DND-41 (cell line): ENCODE measurements at regions not wholly inside any gene's neighbourhood (a gene's known extent, or its start where the extent isn't known, plus 50 kb on each side); places are given as distances from the start of the nearest gene placed in this dataset.

Source experiments
- CTCF ChIP-seq: IDR thresholded peaks from 2 replicates; pipeline ENCODE4 v1.5.1; 2012; ENCODE audit warnings: borderline replicate concordance, low read length, moderate library complexity, mild to moderate bottlenecking; ENCODE audit not compliant: poor library complexity, severe bottlenecking; ENCODE audit errors: extremely low read depth
- EZH2 ChIP-seq: IDR thresholded peaks from 3 replicates; pipeline ENCODE4 v1.6.1; 2012; ENCODE audit warnings: borderline replicate concordance, low read depth, mild to moderate bottlenecking, moderate library complexity, low read length, inconsistent platforms; ENCODE audit not compliant: severe bottlenecking

GRCh38 chr1:58931024-58931423, 147.2 kb upstream of the JUN start:
- TF ChIP-seq CTCF (no peak), EZH2 (no peak)
